Hematopoietic multipotent progenitor cell (in vitro differentiated cells): ENCODE measurements at regions not wholly inside any gene's neighbourhood (a gene's known extent, or its start where the extent isn't known, plus 50 kb on each side); places are given as distances from the start of the nearest gene placed in this dataset.
A peak's percentile ranks its signal among the peaks of the same experiment; 100 is the strongest.

ENCODE experiments used
- DNase-seq, 3 donors: peaks; one replicate each; pipeline ENCODE4 v3.0.0-alpha.2; 2011 to 2015; ENCODE audit warnings: low read depth in 2 of 3, low spot score in 2 of 3

DNA sequence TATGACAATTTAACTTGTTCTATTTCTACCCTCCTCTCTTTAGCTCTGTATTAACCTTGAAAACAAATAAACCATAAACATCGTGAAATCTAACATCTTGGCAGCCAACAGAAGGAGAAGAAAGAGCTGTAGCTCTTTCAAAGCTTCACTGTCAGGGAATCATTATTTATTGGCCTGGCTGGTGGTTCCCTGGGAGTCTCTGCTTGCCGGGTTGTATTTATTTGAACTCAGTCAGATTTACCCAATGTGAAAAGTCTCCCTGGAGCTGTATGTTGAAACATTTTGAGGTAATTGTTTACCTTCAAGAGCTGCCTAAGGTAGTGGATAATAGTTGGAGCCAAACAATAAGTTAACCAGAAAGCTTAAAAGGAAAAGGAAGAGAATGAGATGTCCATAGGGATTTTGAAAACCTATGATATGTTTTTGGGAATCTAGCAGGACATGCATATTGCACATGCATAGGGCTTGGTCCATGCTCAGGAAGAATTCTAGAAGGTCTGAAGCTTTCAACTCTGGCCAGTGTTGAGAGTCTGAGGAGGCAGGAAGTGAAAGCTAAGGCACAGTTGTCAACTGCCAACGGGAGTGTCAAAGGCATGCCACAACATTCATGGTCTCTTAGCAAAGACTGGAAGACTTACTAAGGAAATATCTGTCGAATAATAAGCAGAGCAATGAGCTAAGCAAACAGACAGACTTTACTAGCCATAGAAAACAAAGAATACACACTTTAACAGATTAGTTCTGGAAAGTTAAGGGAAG lies 621.6 kb downstream of the PCDH7 start:
- no peak for DNase-seq

DNA sequence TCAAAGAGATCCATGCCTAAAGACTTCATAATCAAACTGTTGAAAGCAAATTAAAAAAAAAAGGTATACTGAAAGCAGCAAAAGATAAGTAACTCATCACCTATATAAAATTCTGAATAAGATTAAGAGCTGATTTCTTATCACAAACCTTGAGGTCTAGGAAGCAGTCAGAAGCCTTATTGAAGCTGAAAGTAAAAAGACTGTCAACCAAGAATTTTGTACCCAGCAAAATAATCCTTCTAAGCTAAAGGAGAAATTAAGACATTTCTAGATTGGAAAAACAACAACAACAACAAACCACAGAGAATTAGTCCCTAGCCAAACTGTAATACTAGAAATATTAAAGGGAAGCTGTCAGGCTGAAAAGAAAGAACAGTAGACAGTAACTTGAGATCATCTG lies 622.9 kb downstream of the PCDH7 start:
- DNase-seq, result no peak

DNA sequence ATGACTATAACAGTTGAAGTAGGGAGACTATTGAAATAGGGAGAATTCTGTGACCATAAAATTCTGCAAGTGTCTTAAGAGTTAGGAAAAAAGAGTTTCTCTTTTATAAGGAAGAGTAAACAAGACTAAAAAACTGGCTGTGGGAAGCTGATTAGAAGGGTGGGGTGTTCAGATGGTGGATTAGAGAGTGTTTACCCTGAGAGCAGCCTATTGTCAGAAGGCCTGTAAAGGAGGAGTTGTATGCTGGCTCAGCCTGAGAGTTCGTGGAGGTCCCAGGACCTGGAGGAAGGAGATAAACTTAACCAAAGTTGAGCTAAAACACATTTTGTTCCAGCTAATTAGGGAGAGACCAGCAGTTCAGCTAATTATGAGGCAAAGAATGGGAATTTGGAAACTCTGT lies 629.7 kb downstream of the PCDH7 start:
- DNase-seq, result no peak

DNA sequence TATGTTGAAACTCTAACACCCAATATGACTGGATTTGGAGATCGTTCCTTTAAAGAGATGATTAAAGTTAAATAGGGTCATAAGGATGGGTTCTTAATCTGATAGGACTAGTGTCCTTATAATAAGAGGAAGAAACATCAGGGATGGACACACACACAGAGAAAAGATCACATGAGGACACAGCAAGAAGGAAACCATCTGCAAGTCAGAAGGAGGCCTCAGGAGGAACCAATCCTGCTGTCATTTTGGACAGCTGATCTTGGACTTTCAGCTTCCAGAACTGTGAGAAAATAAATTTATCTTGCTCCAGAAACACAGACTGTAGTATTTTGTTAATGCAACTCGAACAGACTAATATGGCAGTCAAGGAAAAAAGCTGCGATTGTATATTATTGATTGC lies 631.5 kb downstream of the PCDH7 start:
- DNase-seq, result no peak

DNA sequence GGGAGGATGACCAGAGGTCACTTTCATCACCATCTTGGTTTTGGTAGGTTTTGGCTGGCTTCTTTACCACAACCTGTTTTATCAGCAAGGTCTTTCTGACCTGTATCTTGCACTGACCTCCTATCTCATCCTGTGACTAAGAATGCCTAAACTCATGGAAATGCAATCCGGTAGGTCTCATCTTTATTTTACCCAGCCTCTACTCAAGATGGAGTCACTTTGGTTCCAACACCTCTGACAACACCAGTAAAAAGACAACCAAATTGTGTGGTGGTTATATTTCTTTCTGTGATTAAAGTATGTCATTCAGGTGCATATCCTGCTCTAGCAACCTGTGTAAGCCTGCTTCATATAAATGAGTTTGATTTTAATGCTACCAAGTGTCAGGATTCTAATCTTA lies 636.7 kb downstream of the PCDH7 start:
- no peak for DNase-seq

DNA sequence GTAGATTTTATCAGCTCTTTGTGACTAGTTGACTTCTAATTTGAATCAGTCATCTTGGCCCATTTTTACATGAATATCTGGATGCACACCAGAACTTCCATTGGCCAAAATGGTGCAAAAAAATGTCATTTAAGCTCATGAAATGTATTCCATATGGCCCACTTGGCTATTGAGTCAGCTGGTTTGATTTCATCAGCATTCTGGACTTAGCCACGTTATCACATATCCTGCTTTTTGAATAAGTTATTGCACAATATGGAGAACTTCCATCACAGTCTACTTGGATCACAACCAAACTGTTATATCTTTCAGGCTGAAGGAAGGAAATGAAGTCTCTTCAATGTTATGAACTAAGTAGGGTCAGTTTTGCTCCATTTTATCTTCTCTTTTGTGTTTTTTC lies 640.6 kb downstream of the PCDH7 start:
- DNase-seq, result no peak

DNA sequence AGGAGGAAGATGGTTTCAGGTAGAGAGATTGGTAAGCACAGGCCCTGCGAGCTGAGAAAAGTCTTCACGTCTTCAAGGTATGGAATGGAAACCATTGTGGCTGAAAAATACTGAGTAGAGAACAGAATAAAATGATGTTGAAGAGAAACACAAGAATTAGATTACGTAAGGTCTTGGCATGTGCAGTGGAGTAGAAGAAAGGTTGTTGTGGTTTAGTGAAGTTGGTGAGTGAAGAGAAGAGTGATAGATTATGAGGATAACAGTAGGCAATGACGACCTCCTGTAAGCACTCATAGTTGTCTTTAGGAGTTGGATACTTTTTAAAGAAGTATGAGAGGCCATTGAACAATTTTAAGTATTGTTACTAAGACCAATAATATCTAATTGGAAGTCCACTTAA lies 642.6 kb downstream of the PCDH7 start:
- no peak for DNase-seq

DNA sequence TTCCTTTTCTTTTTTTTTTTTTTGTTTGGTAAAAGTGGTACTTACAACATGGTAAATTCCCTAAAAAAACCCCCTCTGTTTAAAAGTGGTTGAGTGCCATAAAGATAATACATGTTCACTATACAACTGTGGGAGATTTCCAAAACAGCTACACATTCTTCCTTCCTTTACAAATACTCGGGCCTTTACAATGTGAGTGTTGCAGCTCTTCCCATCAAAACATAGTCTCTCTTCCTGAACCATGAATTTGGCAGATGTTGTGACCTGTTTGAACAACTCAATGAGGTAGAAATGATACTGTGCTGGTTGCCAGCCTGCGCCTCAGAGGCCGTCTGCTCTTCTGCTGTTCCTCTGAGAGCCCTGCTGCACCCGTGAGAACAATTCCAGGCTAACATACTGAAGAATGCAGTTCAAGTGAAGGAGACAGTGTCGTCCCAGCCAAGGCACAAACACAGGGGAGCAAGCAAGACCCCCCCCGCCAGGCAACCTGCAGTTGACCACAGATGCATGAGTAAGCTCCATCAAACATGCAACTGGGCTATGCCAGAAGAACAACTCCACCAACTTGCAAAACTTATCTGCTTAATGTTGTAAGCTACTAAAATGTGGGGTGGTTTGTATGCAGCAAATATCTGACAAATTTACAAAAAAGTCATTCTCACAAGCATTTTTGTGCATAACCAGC lies 645.0 kb downstream of the PCDH7 start:
- DNase-seq, result no peak

DNA sequence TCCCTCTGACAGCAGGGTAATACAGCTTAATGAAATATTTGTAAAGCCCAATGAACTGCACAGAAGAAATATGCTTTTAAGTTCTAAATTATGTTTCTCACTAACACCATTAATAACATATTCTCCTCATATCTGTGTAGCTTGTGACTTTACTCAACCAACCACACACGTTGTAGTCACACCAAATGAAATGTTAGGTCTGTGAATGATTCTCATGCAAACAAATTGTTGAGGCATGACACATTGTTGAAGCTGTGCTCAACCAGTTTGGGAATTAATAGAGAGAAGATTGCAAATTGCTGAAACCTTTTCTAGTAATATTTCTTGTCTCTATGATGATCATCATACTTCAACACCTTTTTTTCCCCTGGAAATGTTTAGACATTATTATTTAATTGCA lies 645.9 kb downstream of the PCDH7 start:
- DNase-seq, result no peak

DNA sequence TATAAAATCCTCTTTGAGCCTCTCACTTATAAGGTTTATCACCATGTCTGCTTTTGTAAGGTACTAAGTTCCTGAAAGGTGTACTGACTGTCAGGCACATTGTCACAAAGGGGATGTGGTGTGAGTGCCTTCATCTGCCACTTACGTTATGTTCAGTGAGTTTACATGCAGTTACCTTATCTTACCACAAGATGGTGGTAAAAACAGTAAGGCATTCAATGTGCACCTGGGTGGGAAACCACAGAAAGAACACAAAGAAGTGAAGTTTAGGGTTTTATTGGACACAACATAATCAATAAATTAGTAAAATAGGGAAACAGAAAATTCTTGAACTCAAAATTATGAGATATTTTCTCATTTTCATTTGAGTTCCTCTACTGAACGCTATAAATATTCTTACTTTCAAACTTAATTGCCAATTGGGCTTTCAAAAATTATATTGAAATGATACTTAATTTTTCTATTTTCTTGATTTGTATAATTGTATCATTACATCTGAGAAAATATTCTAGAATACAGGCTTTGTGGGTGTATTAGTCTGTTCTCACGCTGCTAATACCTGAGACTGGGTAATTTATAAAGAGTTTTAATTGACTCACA lies 650.8 kb downstream of the PCDH7 start:
- peak in 2 of 3 donors; percentile 14 to 58 for DNase-seq

DNA sequence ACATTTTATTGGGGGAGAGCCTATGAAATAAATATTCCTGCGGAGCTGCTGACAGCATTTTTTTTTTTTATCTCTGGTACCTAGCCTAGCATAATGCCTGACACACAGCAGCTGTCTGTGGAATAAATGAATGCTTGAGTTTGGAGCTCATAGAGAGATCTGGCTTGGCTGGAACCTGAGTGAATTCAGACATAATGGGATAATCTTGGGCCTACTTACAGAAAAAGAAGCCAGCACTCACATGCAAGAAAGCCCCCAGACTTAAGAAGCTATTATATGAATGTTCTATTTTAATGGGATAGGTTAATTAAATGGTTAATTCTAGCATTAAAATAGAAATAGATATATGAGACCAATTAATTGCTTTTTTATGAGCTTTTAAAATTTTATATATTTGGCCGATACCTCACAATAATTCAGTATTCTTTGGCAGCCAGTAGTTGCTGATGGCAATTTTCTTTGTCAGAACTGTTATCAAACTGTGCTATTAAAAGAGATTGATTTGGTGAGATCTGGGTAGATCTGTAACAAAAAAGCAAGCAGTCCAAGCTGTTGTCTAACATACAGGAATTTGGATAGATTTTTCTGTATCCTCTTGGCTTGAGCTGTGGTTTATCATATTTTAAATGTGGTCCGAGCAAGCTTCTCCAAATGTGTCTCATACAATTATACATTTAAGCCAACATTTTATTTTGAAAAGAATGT lies 654.2 kb downstream of the PCDH7 start:
- DNase-seq, result no peak

DNA sequence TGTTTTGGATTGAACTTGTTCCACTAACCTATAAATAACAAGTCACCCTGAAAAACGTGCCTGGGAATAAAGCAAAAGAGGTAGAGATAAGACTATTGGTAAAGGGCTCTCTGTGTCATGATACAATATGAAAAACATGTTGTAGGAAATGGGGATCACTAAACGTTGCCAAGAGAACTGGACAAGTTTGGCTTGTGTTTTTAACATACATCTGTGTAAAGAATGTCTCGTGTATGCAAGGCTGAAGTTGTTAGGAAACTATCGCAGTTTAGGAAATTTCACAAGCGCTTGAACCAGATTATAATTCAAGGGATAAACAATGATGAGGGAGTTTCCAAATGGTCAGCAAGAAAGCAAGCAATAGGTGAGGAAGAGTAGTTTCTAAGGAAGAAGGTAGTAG lies 655.8 kb downstream of the PCDH7 start:
- no peak for DNase-seq

DNA sequence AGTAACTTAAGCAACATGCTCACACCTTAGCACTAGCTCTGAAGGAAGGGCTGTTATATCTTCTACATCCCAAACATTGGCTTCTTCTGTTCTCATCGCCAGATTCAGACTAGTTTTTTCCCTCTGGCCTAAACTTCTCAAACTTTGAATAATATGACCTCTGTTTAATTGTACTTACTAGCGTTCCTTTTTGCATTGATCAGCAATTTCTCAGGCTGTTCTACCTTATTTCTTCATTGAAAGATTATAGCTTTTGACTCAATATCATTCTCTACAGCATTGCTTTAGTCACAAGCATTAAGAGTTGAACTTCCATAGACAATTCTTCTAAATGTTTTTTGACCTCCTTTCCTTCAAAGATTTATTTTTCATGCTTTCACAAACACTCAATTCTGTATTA lies 659.2 kb downstream of the PCDH7 start:
- DNase-seq, result no peak

DNA sequence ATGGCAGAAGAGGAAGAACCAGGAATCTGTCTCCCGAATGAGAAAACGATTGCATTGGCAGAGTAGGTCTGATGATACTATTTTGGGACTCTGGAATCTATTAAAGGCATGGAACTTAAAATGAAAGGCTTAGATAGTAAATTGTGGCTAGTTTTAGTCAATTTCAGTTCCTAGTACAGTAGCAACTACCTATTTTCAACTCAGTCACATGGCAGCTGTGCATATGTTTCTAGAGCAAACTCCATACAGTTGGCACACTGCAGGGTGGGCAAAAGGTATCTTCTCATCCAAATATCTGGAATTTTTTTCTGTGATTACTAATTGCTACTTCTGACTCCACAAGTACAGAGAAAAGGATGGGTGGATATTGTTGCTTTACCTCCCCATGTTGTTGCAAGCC lies 663.6 kb downstream of the PCDH7 start:
- DNase-seq, result no peak

DNA sequence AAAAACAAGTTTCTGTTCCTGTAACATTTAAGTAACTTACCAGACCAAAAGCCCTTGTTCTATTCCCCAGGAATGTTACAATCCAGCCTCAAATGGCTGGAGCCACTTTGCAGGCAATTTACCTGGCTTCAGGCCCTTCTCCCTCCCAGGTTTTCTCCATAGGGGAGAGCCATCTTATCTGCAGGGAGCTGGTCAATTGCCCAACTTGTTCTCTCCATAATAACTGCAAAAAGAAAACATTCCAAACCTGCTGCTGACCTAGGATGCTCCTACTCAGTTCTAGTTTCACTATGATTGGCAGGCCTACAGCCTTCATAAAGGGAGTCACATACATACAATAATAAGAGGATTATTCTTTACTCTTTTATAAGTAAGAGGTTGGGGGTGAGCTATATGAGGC lies 670.7 kb downstream of the PCDH7 start:
- no peak for DNase-seq

DNA sequence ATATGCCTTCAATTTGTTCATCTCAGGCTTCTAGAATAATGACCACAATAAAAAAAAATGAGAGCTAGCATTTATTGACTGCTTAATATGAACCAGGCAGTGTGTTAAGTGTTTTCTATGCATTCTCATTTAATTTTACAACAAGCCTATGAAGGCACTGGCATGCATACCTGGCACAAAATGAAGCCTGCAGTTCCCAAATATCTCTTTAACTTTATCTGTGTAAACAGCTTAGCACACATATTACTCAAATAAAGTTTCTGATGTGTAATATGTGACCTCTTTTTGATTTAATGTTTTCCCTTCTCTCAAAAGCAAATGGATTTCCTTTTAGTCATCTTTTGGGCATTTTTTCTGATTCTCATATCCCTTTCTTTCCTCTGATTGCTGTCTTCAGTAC lies 671.8 kb downstream of the PCDH7 start:
- DNase-seq, result no peak

DNA sequence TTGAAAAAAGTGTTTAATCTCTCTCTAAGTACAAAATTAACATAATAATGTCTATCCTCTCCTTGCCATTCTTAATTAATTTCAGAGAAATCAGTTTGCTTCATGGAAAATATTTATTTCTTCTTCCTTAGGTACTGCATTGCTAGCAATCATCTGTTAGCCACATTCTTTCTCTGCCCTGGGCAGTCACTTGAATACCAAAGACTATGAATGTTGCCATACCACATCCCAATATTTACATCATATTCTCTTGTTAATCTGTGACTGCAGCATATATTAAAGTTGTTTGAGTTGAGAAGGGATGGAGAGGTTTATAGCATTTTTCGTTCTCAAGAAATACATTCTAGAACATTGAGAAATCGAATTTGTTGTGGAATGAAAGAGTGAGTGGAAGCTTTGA lies 672.8 kb downstream of the PCDH7 start:
- no peak for DNase-seq

DNA sequence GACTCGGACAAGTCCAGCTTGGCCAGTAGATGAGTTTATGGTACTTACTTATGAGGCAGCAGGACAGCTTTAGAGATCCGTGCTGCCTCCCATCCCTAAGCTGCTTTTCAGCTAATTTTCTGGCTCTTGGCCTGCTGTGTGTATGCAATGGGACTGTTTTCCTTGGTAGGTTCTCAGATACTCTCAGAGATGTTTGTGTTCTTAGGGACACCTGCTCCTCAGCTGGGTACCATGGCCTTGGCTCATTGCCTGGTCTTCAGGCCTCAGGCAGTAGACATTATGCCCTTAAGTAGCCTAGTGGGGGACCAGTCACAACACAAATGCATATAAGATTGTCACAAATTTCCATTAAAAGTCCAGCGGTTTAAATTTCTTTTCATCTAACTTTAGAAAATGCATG lies 688.0 kb downstream of the PCDH7 start:
- no peak for DNase-seq

DNA sequence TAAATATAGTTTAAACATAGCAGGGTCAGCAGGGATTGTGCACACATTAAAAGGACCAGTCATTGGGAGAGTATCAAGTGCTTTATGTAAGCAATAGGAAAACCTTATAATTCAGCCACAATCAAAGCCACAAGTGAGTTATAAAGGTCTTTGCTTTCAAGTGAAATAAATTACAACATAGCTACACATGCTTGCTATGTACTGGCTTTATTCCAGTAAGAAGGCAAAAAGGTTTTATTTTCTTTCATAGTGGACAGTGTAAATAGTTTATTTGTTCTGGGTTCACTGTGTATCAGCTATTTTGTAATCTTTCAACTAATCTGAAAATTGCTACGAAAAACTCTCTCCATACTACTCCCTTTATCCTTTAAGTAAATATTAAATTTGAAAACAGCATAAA lies 691.4 kb downstream of the PCDH7 start:
- no peak for DNase-seq

DNA sequence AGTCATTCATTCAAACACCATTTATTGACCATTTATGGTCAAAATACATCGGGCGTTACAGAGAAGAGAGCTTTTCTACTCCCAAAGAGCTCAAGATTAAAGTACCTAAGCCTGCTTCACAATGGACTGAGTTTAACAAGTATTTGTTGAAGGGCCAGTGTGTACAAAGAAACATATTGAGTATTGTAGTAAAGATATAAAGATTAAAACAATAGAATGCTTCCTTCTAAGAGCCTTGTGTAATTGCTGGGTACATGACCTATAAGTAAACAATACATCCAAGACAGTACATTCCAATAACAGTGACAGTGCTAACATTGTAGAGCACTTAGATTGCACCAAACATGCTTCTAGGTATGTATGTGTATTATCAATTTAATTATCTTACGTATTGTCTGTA lies 695.5 kb downstream of the PCDH7 start:
- no peak for DNase-seq

DNA sequence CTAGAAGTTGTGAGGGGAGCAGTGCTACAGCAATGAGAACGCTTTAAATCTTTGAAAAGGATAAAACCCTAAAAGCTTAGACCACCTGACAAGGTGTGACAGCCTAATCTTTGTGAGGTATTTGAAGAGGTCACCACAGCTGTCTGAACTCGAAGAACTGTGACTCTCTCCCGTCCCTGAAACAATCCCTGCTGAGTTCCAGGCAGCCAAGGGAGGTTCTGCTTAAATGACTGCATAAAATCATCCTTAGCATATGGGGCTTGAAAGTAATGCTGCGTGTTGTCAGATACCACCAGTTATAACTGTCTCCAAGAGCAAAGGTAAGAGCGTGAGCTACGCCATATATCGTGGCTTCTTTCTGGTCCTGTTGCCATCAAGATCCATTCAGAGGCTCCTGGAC lies 696.3 kb downstream of the PCDH7 start:
- no peak for DNase-seq

DNA sequence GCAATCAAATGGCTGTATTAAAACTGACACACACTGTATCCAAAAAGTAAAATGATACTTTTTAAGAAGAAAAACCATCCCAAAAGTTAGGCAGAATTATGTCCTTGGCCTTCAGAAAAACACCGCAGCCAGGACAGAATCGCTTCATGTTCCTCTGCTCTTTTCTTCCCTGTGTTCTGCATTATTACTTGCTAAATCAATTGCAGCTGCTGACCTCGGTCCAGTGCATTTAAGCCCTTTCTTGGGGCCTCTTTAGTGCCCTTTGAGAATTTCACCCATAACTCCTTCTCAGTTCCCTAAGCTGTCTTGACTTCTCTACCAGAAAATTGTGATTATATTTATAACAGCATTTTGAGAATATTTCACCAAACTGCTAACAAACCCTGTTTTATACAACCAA lies 696.9 kb downstream of the PCDH7 start:
- no peak for DNase-seq
